NCI-H187 treated with DMSO at 0.1 percent for 48 hours (cell line): ENCODE measurements at regions not wholly inside any gene's neighbourhood (a gene's known extent, or its start where the extent isn't known, plus 50 kb on each side); places are given as distances from the start of the nearest gene placed in this dataset.
"Not testable (repeated sequence)": the region's sequence is repeated elsewhere in the genome, so short reads cannot be mapped to it uniquely, and the experiment has no call there.

Source experiments
- DNase-seq: peaks from one replicate; lab custom pipeline; 2025; lab: John Stamatoyannopoulos, UW

GRCh38 chr21:39082656-39083376 lies 100.4 kb downstream of the PSMG1 start:
- no peak for DNase-seq

GRCh38 chr21:39080366-39080765 lies 102.9 kb downstream of the PSMG1 start:
- no peak for DNase-seq

- no peak for DNase-seq
Observed at GRCh38 chr21:39079617-39080016, 103.6 kb downstream of the PSMG1 start.

GRCh38 chr21:39078322-39079065 lies 104.8 kb downstream of the PSMG1 start:
- no peak for DNase-seq

GRCh38 chr21:39077876-39078275 lies 105.4 kb downstream of the PSMG1 start:
- no peak for DNase-seq

- DNase-seq: no peak
Observed at GRCh38 chr21:39074508-39074907, 108.7 kb downstream of the PSMG1 start.

- DNase-seq: no peak
Observed at GRCh38 chr21:39073717-39074116, 109.5 kb downstream of the PSMG1 start.

GRCh38 chr21:39073063-39073462 lies 110.2 kb downstream of the PSMG1 start:
- no peak for DNase-seq

GRCh38 chr21:39072468-39072867 lies 110.8 kb downstream of the PSMG1 start:
- DNase-seq: no peak

- DNase-seq: no peak
Observed at GRCh38 chr21:39071623-39072214, 111.5 kb downstream of the PSMG1 start.

- not testable (repeated sequence) for DNase-seq
Observed at GRCh38 chr21:39069856-39070255, 113.4 kb downstream of the PSMG1 start.

- no peak for DNase-seq
Observed at GRCh38 chr21:39066829-39067780, 116.1 kb downstream of the PSMG1 start.

- DNase-seq: no peak
Observed at GRCh38 chr21:39065917-39066316, 117.3 kb downstream of the PSMG1 start.

- no peak for DNase-seq
Observed at GRCh38 chr21:39064325-39065012, 118.8 kb downstream of the PSMG1 start.

- DNase-seq: no peak
Observed at GRCh38 chr21:39063517-39063916, 119.7 kb downstream of the PSMG1 start.

GRCh38 chr21:39062196-39062595 lies 121.1 kb downstream of the PSMG1 start:
- no peak for DNase-seq

GRCh38 chr21:39061766-39062165 lies 121.5 kb downstream of the PSMG1 start:
- no peak for DNase-seq

- DNase-seq: no peak
Observed at GRCh38 chr21:39060485-39061083, 122.7 kb downstream of the PSMG1 start.

GRCh38 chr21:39057121-39057520 lies 126.1 kb downstream of the PSMG1 start:
- peak; percentile 32 for DNase-seq

GRCh38 chr21:39056636-39057035 lies 126.6 kb downstream of the PSMG1 start:
- no peak for DNase-seq

GRCh38 chr21:39055167-39055767 lies 128.0 kb downstream of the PSMG1 start:
- DNase-seq: no peak
